ENCODE measurements at regions not wholly inside any gene's neighbourhood (a gene's known extent, or its start where the extent isn't known, plus 50 kb on each side); places are given as distances from the start of the nearest gene placed in this dataset.

GRCh38 chr5:173453167-173453566 is 125.0 kb upstream of the STC2 start:
- TF ChIP-seq EZH2phosphoT487 (conservative IDR thresholded peaks at IDR 0.05; ENCODE audit: low read length) (no peak), CTCF (IDR thresholded peaks at IDR 0.05; ENCODE audit: insufficient read depth, low read length, poor library complexity, severe bottlenecking) (no peak)

Measured in SU-DHL-6 (cell line).